ENCODE measurements at regions not wholly inside any gene's neighbourhood (a gene's known extent, or its start where the extent isn't known, plus 50 kb on each side); places are given as distances from the start of the nearest gene placed in this dataset.

- TF ChIP-seq EZH2 (IDR thresholded peaks at IDR 0.05; ENCODE audit: insufficient read depth, poor library complexity, severe bottlenecking): no peak
- no peak for TF ChIP-seq EZH2phosphoT487 (IDR thresholded peaks at IDR 0.05; ENCODE audit: insufficient read depth, low read depth)
Measured at GRCh38 chr6:87995461-87995860, 52.2 kb upstream of the SPACA1 start.

Measured in GM23248 (cell line).